H1 (cell line): ENCODE measurements at regions not wholly inside any gene's neighbourhood (a gene's known extent, or its start where the extent isn't known, plus 50 kb on each side); places are given as distances from the start of the nearest gene placed in this dataset.

Source experiments
- USF2 ChIP-seq: IDR thresholded peaks from 2 replicates; pipeline ENCODE4 v1.6.1; 2011; ENCODE audit warnings: low read length, improper control_type of control experiment

GRCh38 chr14:42642787-42643186 is 1036.1 kb downstream of the LRFN5 start (continued):
- no peak for TF ChIP-seq USF2
- TF ChIP-seq, all 59 proteins: peak for 0
